WTC11 (cell line): ENCODE measurements at regions not wholly inside any gene's neighbourhood (a gene's known extent, or its start where the extent isn't known, plus 50 kb on each side); places are given as distances from the start of the nearest gene placed in this dataset.

ENCODE experiments used
- FOXP1 ChIP-seq: sonication (generic); formaldehyde crosslinking; IDR thresholded peaks from 2 replicates; pipeline ENCODE4 v1.8.0; 2022; ENCODE audit warnings: missing genetic modification reagents, mild to moderate bottlenecking, moderate library complexity, borderline replicate concordance
- JUN ChIP-seq: sonication (generic); formaldehyde crosslinking; IDR thresholded peaks from 2 replicates; pipeline ENCODE4 v1.8.0; 2023; ENCODE audit warnings: mild to moderate bottlenecking, missing genetic modification reagents
- NR3C1 ChIP-seq: sonication (generic); formaldehyde crosslinking; conservative IDR thresholded peaks from 2 replicates; pipeline ENCODE4 v1.8.1; 2023; ENCODE audit warnings: low read depth, mild to moderate bottlenecking, missing genetic modification reagents
- SP1 ChIP-seq: sonication (generic); formaldehyde crosslinking; conservative IDR thresholded peaks from 2 replicates; pipeline ENCODE4 v1.8.1; 2022; ENCODE audit warnings: missing genetic modification reagents
- TEAD4 ChIP-seq: sonication (generic); formaldehyde crosslinking; IDR thresholded peaks from 2 replicates; pipeline ENCODE4 v1.8.0; 2022; ENCODE audit warnings: mild to moderate bottlenecking, missing genetic modification reagents
- ZMAT4 ChIP-seq: fragments of 250-450 bp; sonication (Bioruptor Pico); IDR thresholded peaks from 2 replicates; pipeline ENCODE4 v1.9.0; 2021; ENCODE audit warnings: mild to moderate bottlenecking
- ZNF138 ChIP-seq: sonication (generic); formaldehyde crosslinking; conservative IDR thresholded peaks from 2 replicates; pipeline ENCODE4 v1.8.1; 2022; ENCODE audit warnings: mild to moderate bottlenecking, moderate library complexity, missing genetic modification reagents
- ZNF416 ChIP-seq: fragments of 250-450 bp; sonication (Bioruptor Pico); IDR thresholded peaks from 2 replicates; pipeline ENCODE4 v1.9.0; 2021; ENCODE audit warnings: mild to moderate bottlenecking, inconsistent platforms
- ZNF512 ChIP-seq: sonication (generic); formaldehyde crosslinking; IDR thresholded peaks from 2 replicates; pipeline ENCODE4 v1.8.1; 2022; ENCODE audit warnings: missing genetic modification reagents, borderline replicate concordance
- TF ChIP-seq, protein P1 (sequence below): fragments of 200-600 bp; IDR thresholded peaks from 2 replicates; pipeline ENCODE4 v1.8.0; 2022; ENCODE audit warnings: antibody characterized with exemption
- TF ChIP-seq, protein P2 (sequence below): sonication (generic); formaldehyde crosslinking; IDR thresholded peaks from 2 replicates; pipeline ENCODE4 v1.8.1; 2023; ENCODE audit warnings: mild to moderate bottlenecking, missing genetic modification reagents, moderate library complexity

DNA sequence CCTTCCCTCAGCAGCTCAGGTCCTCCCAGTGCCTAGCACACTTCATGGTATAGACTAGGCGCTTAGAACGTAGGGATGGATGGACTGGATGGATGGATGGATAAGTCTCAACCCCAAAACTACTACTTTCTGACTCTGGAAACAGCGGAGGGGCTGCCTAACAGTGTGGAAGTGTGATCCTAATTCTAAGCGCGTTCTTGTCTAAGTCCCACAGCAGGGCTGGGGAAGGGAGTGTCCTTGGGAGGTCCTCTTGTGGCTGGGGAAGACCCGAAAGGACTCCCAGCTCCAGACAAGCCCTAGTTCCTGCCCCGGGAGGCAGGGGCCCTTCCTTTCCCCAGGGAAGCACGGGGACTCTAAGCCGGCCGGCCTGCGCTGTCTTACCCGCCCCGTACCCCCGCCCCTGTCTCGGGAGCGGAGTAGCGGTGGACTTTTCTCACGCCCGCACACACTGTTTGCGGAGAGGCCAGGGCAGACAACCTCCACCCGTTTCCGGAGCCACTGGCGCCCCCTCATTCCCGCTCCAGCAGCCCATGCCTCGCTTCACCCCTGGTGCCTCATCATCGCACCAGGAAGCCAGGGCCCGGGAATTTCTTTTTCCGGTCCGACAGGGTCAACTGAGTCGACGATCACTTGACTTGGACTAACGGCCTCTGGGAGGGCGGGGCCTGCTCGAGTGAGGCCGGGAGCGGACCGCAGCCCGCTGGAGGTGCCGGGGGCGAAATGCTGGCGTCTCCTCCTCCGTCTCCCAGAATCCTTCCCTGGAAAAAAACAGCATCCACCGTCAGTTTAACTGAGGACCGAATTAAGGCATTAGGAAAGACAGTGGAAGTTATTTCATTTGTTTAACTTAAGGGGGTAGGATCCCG, 133.3 kb downstream of the TBC1D2B start:
- no peak for TF ChIP-seq SP1 (CRISPR knock-in tag)
- TF ChIP-seq ZNF138 (CRISPR knock-in tag), result no peak
- no peak for TF ChIP-seq ZNF416 (CRISPR knock-in tag)
- TF ChIP-seq, protein P1, sequence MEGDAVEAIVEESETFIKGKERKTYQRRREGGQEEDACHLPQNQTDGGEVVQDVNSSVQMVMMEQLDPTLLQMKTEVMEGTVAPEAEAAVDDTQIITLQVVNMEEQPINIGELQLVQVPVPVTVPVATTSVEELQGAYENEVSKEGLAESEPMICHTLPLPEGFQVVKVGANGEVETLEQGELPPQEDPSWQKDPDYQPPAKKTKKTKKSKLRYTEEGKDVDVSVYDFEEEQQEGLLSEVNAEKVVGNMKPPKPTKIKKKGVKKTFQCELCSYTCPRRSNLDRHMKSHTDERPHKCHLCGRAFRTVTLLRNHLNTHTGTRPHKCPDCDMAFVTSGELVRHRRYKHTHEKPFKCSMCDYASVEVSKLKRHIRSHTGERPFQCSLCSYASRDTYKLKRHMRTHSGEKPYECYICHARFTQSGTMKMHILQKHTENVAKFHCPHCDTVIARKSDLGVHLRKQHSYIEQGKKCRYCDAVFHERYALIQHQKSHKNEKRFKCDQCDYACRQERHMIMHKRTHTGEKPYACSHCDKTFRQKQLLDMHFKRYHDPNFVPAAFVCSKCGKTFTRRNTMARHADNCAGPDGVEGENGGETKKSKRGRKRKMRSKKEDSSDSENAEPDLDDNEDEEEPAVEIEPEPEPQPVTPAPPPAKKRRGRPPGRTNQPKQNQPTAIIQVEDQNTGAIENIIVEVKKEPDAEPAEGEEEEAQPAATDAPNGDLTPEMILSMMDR, result no peak
- no peak for TF ChIP-seq ZMAT4 (CRISPR knock-in tag)
- TF ChIP-seq ZNF512 (CRISPR knock-in tag), result no peak
- no peak for TF ChIP-seq FOXP1 (CRISPR knock-in tag)
- no peak for TF ChIP-seq NR3C1 (CRISPR knock-in tag)
- no peak for TF ChIP-seq TEAD4 (CRISPR knock-in tag)
- TF ChIP-seq JUN, result no peak
- TF ChIP-seq, protein P2, sequence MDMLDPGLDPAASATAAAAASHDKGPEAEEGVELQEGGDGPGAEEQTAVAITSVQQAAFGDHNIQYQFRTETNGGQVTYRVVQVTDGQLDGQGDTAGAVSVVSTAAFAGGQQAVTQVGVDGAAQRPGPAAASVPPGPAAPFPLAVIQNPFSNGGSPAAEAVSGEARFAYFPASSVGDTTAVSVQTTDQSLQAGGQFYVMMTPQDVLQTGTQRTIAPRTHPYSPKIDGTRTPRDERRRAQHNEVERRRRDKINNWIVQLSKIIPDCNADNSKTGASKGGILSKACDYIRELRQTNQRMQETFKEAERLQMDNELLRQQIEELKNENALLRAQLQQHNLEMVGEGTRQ (CRISPR knock-in tag), result peak; percentile 54; the same call in 1 of the 2 replicates
